ENCODE measurements at regions not wholly inside any gene's neighbourhood (a gene's known extent, or its start where the extent isn't known, plus 50 kb on each side); places are given as distances from the start of the nearest gene placed in this dataset.

DNA sequence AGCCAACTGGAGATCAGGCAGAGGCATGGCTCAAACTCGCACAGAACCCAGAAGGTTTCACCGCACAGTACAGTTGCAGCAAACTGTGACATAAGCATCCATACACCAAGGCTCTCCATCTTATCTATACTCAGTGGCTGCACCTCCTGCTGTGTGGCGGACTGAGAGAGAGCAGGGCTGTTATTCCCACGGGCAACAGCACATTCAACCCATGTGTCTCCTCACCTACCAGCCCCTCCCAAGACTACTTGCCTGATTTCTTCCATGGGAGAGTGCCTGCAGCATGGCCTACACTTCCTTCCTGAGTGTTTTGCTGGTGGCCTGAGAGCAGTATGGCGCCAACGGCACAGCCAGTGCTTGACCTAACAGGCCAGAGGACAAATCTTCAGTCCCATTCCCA lies 1606.6 kb downstream of the SLITRK1 start:
- TF ChIP-seq, protein P1, sequence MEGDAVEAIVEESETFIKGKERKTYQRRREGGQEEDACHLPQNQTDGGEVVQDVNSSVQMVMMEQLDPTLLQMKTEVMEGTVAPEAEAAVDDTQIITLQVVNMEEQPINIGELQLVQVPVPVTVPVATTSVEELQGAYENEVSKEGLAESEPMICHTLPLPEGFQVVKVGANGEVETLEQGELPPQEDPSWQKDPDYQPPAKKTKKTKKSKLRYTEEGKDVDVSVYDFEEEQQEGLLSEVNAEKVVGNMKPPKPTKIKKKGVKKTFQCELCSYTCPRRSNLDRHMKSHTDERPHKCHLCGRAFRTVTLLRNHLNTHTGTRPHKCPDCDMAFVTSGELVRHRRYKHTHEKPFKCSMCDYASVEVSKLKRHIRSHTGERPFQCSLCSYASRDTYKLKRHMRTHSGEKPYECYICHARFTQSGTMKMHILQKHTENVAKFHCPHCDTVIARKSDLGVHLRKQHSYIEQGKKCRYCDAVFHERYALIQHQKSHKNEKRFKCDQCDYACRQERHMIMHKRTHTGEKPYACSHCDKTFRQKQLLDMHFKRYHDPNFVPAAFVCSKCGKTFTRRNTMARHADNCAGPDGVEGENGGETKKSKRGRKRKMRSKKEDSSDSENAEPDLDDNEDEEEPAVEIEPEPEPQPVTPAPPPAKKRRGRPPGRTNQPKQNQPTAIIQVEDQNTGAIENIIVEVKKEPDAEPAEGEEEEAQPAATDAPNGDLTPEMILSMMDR (IDR thresholded peaks at IDR 0.05): no peak
- no peak for TF ChIP-seq EZH2 (IDR thresholded peaks at IDR 0.05; ENCODE audit: borderline replicate concordance, insufficient read depth, low read depth, low read length, poor library complexity, severe bottlenecking)
